HEK293 (cell line): ENCODE measurements at regions not wholly inside any gene's neighbourhood (a gene's known extent, or its start where the extent isn't known, plus 50 kb on each side); places are given as distances from the start of the nearest gene placed in this dataset.

ENCODE experiments used
- CTCF ChIP-seq: fragments of 450-650 bp; formaldehyde crosslinking; IDR thresholded peaks from 2 replicates; pipeline ENCODE4 v1.5.1; 2016; ENCODE audit warnings: missing biosample characterization, missing genetic modification characterization
- EGR2 ChIP-seq: fragments of 450-650 bp; formaldehyde crosslinking; IDR thresholded peaks from 2 replicates; pipeline ENCODE4 v1.5.1; 2016; ENCODE audit warnings: low read depth, missing biosample characterization, missing genetic modification characterization
- ZNF10 ChIP-seq: fragments of 450-650 bp; formaldehyde crosslinking; IDR thresholded peaks from 2 replicates; pipeline ENCODE4 v1.5.1; 2017; ENCODE audit warnings: missing biosample characterization, missing genetic modification characterization
- ZNF398 ChIP-seq: fragments of 450-650 bp; formaldehyde crosslinking; IDR thresholded peaks from 2 replicates; pipeline ENCODE4 v1.5.1; 2017; ENCODE audit warnings: missing biosample characterization, missing genetic modification characterization
- TF ChIP-seq, protein P1 (sequence below): fragments of 450-650 bp; formaldehyde crosslinking; IDR thresholded peaks from 2 replicates; pipeline ENCODE4 v1.5.1; 2016; ENCODE audit warnings: missing biosample characterization, missing genetic modification characterization

DNA sequence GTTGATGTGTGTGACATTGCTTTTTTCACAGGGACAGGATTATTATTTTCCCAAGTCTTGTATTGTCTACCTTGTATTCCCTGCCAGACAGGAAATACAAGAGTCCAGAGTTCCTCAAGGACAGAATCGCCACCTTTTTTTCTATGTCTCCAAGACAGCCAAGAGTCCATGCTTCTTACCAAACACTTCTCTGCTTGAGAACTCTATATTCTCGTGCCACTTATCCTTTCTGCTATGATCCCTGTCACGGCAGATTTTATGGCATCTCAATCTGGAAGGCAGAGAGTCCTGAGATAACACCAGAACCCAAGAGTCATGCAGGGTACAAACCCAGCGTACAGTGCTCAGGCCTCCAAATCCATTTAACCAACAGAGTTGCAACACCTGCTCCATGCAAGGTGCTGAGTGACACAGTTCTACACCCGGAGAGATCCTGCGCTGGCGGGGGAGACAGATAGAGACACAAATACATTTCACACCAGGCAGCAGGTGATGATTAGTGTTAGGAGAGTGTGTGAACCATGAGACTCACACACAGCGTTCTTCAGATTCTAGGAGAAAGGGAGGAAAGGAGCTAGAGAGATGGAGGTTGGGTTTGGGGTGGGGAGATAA lies 107.6 kb downstream of the NAV1 start:
- TF ChIP-seq ZNF10 (tag by site-specific recombination) (no peak), EGR2 (tag by site-specific recombination) (no peak), CTCF (no peak), ZNF398 (tag by site-specific recombination) (no peak)
- TF ChIP-seq, protein P1, sequence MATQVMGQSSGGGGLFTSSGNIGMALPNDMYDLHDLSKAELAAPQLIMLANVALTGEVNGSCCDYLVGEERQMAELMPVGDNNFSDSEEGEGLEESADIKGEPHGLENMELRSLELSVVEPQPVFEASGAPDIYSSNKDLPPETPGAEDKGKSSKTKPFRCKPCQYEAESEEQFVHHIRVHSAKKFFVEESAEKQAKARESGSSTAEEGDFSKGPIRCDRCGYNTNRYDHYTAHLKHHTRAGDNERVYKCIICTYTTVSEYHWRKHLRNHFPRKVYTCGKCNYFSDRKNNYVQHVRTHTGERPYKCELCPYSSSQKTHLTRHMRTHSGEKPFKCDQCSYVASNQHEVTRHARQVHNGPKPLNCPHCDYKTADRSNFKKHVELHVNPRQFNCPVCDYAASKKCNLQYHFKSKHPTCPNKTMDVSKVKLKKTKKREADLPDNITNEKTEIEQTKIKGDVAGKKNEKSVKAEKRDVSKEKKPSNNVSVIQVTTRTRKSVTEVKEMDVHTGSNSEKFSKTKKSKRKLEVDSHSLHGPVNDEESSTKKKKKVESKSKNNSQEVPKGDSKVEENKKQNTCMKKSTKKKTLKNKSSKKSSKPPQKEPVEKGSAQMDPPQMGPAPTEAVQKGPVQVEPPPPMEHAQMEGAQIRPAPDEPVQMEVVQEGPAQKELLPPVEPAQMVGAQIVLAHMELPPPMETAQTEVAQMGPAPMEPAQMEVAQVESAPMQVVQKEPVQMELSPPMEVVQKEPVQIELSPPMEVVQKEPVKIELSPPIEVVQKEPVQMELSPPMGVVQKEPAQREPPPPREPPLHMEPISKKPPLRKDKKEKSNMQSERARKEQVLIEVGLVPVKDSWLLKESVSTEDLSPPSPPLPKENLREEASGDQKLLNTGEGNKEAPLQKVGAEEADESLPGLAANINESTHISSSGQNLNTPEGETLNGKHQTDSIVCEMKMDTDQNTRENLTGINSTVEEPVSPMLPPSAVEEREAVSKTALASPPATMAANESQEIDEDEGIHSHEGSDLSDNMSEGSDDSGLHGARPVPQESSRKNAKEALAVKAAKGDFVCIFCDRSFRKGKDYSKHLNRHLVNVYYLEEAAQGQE (tag by site-specific recombination) = no peak
